NCI-H2227 (cell line): ENCODE measurements at regions not wholly inside any gene's neighbourhood (a gene's known extent, or its start where the extent isn't known, plus 50 kb on each side); places are given as distances from the start of the nearest gene placed in this dataset.

Experiments
- DNase-seq: peaks from one replicate; lab custom pipeline; 2025; ENCODE audit not compliant: unreplicated experiment; lab: John Stamatoyannopoulos, UW

DNA sequence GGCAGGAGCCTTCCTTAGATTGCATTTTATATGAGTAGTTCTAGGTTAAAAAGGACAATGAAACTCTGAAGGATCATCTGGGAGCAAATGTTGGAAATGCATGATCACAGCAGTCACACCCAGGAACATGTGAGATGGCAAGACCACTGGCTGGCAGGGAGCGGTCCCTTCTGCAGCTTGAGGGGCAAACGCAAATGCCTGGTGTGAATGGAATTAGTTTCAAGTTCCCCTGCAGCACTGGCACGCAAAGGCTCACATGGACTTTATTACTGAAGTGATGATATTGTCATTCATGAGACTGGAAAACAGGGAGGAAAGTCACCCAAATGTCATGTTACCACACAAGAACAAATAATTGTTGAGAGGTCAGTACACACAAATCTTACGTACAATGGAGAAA, 223.3 kb downstream of the FBXO15 start:
- DNase-seq, result no peak

DNA sequence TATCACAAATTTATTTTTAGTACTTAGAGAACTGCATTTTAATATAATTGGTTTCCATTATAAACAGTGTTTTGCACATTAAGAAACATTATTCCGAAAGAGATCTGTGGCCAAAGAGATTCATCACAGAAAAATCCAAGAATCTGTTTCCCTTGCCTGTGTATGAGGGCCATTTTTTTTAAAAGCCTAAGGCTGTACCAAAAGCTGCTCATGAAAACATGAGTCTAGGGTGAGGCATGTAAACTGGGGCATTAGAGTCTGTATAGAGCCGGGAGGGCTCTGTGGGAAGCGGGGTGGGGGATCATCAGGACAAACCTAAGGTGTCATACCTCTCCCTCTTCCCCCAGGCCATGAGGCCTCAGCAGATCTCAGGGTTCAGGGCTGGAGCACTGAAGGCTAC, 223.8 kb downstream of the FBXO15 start:
- DNase-seq, result no peak

DNA sequence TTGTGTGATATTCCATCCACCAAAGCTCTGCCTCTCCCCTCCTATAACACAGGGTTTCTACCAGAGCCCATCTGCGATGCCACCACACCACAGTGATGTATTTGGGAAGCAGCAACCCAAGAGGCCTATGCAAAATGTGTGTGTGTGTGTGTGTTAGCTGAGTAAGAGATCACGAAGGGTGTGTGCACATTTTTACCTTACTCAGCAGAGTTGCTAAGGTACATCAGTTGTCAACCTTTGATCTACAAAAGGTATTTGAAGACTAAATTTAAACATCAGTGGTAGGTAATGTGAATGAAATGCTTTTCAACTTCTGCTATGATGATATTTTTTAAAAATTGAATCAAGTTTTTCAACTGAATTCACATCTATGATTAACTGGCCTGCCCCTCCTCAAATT, 227.6 kb downstream of the FBXO15 start:
- DNase-seq, result no peak

DNA sequence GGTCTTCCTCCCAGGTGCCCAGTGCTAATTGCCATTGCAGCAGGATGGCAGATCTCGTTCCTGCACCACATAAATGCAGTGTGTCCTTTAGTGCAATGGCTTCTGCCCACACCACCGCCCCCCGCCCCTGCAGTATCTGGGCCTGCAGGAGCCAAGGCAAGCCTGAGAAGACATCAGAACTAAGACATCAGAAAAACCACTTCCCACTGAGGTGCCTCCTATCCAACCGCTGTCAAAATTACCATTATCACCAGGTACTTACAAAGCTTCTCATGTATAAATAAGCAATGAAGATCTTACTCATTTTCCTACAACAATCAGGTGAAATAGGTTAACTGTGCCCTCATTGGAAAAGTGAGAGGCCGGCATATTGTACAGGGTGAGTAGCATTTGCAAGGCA, 228.8 kb downstream of the FBXO15 start:
- DNase-seq, result no peak

DNA sequence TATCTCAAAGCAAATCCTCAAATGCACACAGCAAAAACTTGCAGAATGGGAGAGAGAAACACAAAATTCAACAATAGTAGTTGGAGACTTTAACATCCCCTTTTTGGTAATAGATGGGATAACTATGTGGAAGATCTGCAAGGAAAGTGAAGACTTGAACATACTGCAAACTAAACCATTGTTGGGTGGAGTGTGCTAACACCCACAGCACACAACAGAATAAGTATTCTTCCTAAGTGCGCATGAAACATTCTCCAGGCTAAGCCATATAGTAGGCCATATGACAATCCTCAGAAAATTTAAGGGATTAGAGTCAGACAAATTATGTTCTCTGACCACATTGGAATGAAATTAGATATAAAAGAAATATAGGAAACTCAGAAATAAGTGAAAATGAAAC, 230.6 kb downstream of the FBXO15 start:
- DNase-seq, result no peak

DNA sequence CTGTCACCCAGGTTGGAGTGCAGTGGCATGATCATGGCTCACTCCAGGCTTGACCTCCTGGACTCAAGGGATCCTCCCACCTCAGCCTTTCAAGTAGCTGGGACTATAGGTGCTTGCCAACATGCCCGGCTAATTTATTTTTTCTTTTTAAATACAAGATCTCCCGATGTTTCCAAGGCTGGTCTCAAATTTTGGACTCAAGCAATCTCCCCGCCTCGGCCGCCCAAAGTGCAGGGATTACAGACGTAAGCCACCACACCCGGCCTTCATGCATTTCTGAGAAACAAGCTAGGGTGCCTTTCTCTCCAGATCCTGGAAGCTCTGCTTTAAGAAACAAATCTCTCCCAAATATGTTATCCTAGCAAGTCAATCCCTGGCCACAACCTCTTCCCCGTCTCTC, 234.1 kb downstream of the FBXO15 start:
- no peak for DNase-seq

DNA sequence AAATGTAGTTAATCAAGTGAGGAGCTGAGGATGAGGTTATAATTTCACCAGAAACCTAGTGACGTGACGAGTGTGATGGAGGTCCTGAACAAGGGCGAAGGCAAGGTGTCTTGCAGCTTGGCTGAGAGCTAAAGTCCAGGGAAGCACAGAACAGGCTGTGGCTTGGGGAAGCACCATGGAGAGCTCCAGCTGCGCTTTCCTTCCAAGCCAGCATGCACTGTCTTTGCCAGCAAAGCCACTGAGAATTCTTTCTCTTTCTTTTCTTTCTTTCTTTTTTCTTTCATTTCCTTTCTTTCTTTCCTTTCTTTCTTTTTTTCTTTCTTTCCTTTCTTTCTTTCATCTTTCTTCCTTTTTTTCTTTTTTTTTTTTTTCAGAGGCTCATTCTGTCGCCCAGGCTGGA, 239.3 kb downstream of the FBXO15 start:
- DNase-seq, result no peak

DNA sequence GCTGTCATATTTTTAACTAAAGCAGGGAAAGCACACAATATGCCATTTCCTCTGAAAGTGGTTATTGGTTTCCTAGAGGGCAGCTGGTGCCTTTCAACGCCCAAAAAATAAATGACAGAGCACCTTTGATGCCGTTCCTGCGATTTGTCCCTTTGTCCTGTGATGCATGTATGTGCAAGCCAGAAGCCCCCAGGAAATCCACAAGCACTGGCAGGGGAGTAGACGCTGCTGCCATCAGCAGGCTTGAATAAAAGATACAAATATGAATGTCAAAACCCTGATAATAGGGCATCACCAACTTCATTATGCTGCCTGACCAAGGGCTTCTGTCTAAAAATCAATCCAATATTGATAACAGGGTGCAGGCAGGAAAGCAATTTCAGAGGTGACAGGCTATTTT, 246.1 kb downstream of the FBXO15 start:
- no peak for DNase-seq

DNA sequence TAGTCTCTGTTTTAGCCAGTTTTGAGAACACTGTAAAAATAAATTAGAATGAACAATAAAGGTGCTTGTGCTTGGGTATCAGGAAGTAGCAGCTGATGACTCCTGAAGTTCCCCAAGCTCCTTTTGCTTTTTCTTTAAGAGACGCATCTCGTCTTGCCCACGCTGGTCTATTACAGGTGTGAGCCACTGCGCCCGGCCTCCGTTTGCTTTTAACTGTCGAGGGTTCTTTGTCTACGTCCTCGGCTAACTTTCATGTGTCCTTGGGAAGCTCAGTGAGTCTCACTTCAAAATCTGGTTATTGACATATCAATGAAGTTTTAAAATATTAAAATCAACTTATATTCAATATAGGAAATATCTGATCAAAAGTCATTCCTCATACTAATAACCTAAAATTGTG, 246.5 kb downstream of the FBXO15 start:
- DNase-seq, result no peak

DNA sequence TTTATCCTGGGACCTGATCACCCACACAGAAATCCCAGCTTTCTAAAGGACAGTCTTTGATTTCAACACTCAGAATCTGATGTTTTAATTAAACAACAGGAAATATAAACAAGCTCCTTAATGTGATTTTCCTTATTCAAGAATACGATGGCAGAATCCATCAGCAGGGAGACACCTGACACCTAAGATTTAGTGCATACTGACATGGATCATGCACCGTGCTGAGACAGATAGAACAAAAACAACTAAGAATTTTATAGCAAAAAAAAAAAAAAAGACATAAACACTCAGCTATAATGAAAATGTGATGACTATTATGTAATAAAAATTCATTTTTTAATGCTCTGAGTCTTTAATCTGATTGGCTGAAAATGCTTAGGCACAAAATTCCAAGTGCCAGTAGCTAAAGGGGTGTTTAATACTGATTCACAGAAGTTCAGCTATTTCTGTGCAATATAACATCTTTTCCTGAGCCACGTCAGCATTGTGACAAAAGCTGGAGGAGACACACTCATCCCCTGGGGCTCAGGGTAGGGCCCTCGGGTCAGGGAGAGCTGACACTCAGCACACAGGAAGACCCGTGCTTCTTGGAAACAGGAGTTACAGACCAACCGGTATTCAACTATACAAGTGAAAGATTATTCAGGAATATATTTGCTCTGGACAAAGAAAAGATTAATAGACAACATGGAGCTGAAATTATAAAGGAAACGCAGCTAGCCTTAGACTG, 247.4 kb downstream of the FBXO15 start:
- DNase-seq, result no peak

DNA sequence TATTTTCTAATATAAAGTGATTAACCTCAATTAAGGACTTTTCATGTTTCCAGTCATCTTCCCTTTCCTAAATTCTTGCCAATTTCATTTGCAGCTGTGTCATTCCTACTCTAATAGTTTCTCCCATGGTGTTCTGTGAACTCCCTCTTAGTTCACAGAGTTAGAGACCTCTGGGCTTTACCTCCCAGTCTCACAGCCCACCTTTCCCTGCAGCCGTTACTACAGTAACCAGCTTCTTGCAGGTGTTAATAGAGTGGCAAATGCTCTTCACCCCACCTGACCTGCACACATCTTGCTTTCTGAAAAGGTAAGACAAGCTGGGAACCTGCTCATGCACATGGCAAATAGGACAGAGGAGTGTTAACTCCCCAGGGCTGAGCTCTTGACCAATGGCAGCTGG, 250.1 kb downstream of the FBXO15 start:
- no peak for DNase-seq

DNA sequence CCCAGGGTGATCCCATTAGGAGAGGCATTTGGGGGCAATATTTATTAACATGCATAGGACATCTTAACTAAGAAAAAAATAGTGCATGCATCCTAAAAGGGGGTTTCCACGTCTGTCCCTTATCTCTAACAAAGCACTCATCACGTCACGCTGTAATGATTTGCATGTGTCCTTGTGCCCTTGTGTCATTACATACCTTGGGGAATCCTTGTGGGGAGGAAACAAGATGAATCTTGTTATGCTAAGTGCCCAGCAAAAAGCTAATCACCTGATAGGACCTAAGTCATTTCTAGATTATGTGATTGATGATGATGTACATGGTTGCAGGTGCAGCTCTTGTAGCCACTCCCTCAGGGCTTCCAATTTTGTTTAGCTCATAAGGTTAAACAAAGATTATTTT, 250.9 kb downstream of the FBXO15 start:
- DNase-seq, result no peak

DNA sequence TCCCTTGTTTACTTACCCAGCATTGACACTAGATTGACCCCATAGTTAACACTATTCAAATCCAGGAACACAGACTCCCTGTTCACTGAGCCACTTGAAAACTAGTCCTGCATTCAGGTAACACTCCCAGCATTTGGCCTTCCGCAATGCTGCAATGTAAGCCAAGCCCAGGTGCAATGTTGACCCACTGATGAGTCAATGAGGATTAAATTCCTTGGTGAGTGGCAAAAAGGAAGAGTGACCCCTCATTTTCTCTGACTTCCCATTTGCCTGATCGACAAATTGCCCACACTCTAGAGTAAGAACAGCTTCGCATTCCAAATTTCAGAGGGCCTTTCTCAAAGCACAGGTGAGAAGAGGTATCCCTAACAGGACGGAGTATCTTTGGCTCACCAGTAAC, 251.9 kb downstream of the FBXO15 start:
- no peak for DNase-seq

DNA sequence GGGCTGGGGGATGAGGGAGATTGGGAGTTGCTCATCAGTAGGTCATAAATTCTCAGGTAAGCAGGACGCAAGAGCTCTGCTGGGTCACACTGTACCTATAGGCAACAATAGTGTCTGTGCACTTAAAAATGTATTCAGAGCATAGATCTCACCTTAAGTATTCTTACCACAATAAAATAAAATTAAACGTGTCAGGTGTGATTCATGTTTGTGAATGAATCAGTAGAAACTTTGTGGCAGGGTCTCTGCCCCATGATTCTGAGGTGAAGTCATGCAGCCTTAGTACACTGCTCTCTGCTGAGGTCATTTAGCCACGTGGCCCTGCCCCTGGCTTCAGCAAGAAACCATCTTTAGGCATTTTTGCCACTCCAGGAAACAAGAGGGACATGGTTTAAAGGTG, 253.8 kb downstream of the FBXO15 start:
- no peak for DNase-seq

DNA sequence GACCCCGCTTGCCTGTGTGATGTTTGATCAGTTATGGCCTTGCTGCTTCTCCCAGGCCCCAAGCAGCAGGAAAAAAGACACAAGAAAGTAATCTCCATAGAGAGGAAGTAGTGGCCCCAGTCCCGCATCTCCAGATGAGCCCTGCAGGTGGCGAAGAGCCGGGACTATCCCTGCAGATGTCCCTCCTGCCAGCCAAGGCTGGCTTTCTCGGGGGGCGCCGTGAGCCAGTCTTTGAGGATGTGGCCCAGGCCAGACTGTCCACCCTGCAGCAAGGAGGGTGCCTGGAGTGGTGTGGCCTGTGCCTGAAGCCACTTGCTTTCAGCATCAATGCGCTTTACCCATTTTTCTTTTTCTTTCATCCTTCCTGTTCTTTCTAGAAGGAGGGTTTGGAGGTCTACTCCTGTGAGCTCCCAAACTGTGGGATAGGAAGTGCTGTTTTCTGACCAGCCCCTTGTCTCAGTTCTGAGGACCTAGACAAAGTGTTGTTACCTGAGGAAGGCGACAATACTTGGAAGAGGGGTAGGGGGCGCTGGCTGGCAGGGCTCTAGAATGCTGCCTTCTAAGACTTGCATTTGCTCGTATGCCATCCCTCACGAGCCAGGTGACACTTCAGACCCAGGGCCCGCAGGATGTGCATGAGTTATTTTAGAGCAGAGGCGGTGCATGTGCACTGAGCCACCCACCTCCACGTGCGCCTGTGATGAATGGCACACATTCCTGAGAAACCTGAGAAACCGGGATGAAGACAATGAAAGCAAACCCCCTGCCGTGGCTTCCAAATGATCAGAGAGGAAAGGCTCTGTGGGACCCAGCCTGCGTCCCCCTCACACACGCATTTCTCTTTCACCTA, 255.8 kb downstream of the FBXO15 start:
- DNase-seq, result no peak

DNA sequence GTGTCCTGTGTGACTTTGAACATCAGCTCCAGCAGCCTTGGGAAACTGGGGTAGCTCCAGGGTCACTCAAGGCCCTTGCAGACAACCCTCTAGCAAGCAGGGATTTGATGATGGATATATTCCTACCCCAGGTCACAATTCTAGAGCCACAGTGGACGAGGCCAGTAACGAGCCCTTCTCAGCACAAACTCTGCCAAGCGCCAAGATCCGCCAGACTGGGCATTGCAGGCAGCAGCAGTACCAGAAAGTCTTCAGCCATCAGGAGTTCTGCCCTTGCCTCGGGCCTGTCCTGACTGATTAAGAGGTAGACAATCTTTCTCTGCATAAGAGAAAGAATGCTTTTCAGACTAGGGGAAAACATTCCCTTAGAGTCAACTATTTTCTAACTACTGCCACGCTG, 259.1 kb downstream of the FBXO15 start:
- no peak for DNase-seq

DNA sequence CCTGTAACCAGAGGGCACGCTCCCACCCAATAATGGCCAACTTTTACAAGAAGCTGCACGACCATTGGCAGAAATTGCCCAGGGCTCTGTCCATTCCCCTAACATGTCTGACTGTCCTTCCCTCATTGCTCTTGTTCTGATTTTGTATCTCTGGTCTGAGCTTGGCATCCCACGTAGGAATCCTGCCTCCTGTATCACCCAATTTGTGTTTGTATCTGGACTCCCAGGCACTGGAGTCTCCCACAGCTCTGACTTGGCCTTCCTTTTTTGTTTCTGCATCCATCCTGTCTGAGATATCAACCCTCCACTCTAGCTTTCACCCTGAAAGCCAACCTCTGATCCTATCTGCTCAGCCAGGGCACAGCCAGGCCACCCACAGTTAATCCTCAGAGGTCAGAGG, 259.8 kb downstream of the FBXO15 start:
- no peak for DNase-seq

DNA sequence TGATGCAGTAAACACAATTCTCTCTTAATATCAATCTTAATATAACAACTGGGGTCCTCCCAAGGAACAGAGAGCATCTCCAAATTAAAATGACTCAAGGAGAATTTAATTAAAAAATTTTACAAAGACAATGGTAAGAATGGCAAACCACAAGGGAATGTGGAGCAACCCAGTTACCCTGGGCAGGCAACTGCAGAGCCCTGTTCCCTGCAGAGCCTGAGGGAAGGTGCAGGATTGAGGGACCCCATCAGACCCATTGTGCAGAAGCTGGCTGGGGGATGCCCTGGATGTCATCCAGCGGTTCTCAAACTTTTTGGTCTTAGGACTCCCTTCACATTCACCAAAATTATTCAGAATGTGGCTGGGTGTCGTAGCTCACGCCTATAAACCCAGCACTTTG, 262.8 kb downstream of the FBXO15 start:
- no peak for DNase-seq

DNA sequence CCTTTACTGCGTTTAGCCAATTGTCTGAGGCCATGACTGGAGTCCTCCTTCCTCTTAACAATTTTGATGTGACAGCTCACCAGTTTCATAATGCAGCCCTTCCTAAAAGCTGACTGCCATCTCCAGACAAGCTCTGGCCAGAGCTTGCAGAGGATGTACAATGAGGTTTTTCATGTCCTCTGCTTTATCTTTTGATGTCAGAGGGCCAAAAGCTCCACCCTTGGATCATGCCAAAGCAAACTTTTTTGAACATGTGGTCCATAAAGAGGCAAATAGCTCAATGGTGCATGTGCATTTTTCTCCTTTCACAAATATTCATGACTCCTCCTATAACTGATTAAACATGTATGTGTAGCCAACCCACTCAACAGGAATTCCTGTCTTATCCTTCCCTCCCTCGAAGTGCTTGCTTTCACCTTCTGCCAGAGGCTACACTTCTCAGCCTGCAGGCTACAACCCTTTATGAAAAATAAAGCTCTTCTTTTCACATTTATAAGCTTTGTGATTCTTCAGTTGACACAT, 266.2 kb downstream of the FBXO15 start:
- no peak for DNase-seq

DNA sequence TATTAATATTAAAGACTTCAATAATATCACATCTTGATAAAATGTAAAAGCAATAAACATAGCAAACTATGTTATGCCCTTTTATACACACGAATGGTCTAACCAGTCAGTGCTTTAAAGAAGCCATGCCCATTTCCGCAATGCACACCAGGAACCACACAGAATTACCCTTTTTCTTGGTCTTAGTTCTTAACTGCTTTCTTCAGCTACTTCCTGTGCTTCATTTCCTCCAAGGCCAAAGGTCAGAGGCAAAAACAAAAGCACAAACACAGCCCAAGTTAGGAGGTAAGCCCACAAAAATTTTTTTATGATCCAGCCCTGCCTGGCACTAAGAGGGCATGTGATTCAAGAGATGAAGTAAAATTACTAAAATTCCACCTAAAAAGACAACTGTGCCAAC, 267.2 kb downstream of the FBXO15 start:
- DNase-seq, result no peak

DNA sequence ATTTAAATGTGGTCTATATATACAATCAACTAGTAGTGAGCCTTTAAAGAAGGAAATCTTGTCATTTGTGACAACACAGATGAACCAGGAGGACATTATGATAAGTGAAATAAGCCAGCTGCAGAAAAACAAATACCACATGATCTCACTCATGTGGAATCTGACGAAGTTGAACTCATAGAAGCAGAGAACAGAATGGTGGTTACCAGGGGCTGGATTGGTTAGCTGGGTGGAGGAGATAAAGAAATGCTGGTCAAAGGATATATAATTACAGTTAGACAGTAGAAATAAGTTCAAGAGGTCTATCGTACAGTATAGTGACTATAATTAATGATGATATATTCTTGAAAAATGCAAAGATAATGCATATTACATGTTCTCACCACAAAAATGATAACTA, 267.9 kb downstream of the FBXO15 start:
- DNase-seq, result no peak

DNA sequence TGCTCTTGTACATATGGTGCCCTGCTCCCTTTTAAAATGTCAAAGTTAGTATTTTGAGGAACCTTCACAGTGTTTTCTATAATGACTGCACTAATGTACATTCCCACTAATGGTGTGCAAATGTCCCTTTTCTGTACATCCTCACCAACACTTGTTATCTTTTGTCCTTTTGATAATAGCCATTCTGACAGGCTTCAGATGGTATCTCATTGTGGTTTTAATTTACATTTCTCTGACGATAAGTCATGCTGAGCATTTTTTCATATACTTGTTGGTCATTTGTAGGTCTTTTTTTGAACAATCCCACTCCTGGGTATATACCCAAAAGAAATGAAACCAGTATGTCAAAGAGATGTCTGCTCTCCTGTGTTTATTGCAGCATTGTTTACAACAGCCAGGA, 268.3 kb downstream of the FBXO15 start:
- DNase-seq, result no peak
